Activated naive CD4-positive, alpha-beta T cell treated with anti-CD3 and anti-CD28 coated beads, Interleukin-2, amount 50 U/mL, for 72 hours (primary cell): ENCODE measurements at regions not wholly inside any gene's neighbourhood (a gene's known extent, or its start where the extent isn't known, plus 50 kb on each side); places are given as distances from the start of the nearest gene placed in this dataset.
"Not testable (repeated sequence)": the region's sequence is repeated elsewhere in the genome, so short reads cannot be mapped to it uniquely, and the experiment has no call there.

Source experiments
- ATAC-seq, 2 donors: fragments of 150-1000 bp; cut with Tn5 transposase; 2 replicates each; pipeline ENCODE4 v1.10.0; 2021; ENCODE audit warnings: mild to moderate bottlenecking in 2 of 2, moderate library complexity in 2 of 2
- DNase-seq, 2 donors: peaks; one replicate each; pipeline ENCODE4 v3.0.0; 2021 to 2022; ENCODE audit warnings: low spot score in 2 of 2
- H3K27ac Mint-ChIP-seq, 2 donors: one replicate each; pipeline ENCODE4 v1.8.0; 2022; ENCODE audit warnings: mild to moderate bottlenecking in 2 of 2, mixed read lengths in 2 of 2
- H3K36me3 Mint-ChIP-seq, 2 donors: one replicate each; pipeline ENCODE4 v1.8.0; 2022; ENCODE audit warnings: mixed read lengths in 2 of 2
- H3K9me3 Mint-ChIP-seq, 2 donors: one replicate each; pipeline ENCODE4 v1.8.0; 2022; ENCODE audit warnings: mixed read lengths in 2 of 2

GRCh38 chr6:79403563-79403962 is 133.7 kb downstream of the LCA5 start:
- no peak for DNase-seq
- peak overlapping the region in 1 of 2 donors; percentile 32 for H3K27ac Mint-ChIP-seq
- no peak for ATAC-seq
- no peaks in the 10 kb centered on the region for H3K9me3 Mint-ChIP-seq
- H3K36me3 Mint-ChIP-seq, result no peaks in the 10 kb centered on the region

- Mint-ChIP-seq H3K9me3 (peaks cover 0 to 3% of the 10 kb centered on the region in 2 donors), H3K27ac (no peak overlapping the region), H3K36me3 (no peaks in the 10 kb centered on the region)
- ATAC-seq, result no peak
- no peak for DNase-seq
Measured at GRCh38 chr6:79403086-79403485, 134.1 kb downstream of the LCA5 start.

GRCh38 chr6:79399499-79399898 is 137.7 kb downstream of the LCA5 start:
- Mint-ChIP-seq H3K36me3 (no peaks in the 10 kb centered on the region), H3K27ac (no peak overlapping the region), H3K9me3 (peaks cover 0 to 3% of the 10 kb centered on the region in 2 donors)
- DNase-seq, result no peak
- no peak for ATAC-seq

GRCh38 chr6:79398617-79399016 is 138.6 kb downstream of the LCA5 start:
- not testable (repeated sequence) for H3K27ac Mint-ChIP-seq, H3K36me3 Mint-ChIP-seq, ATAC-seq, DNase-seq, H3K9me3 Mint-ChIP-seq

- no peak overlapping the region for H3K27ac Mint-ChIP-seq
- ATAC-seq (no peak), DNase-seq (no peak)
- peaks cover 3 to 18% of the 10 kb centered on the region in 2 donors for H3K9me3 Mint-ChIP-seq
- no peaks in the 10 kb centered on the region for H3K36me3 Mint-ChIP-seq
Measured at GRCh38 chr6:79396625-79397024, 140.6 kb downstream of the LCA5 start.

GRCh38 chr6:79394690-79395089 is 142.5 kb downstream of the LCA5 start:
- Mint-ChIP-seq H3K36me3 (no peaks in the 10 kb centered on the region), H3K27ac (no peak overlapping the region), H3K9me3 (peaks cover 3 to 18% of the 10 kb centered on the region in 2 donors)
- DNase-seq (no peak), ATAC-seq (no peak)

GRCh38 chr6:79392094-79392493 is 145.1 kb downstream of the LCA5 start:
- ATAC-seq (no peak), DNase-seq (no peak)
- Mint-ChIP-seq H3K27ac (no peak overlapping the region), H3K9me3 (peaks cover 0 to 25% of the 10 kb centered on the region in 2 donors), H3K36me3 (peaks cover 0 to 7% of the 10 kb centered on the region in 2 donors)

GRCh38 chr6:79391480-79391879 is 145.8 kb downstream of the LCA5 start:
- Mint-ChIP-seq H3K27ac (no peak overlapping the region), H3K9me3 (peaks cover 0 to 29% of the 10 kb centered on the region in 2 donors), H3K36me3 (peaks cover 0 to 7% of the 10 kb centered on the region in 2 donors)
- ATAC-seq, result no peak
- no peak for DNase-seq

- peaks cover 0 to 11% of the 10 kb centered on the region in 2 donors for H3K9me3 Mint-ChIP-seq
- DNase-seq (no peak), ATAC-seq (no peak)
- no peak overlapping the region for H3K27ac Mint-ChIP-seq
- peaks cover 0 to 7% of the 10 kb centered on the region in 2 donors for H3K36me3 Mint-ChIP-seq
Measured at GRCh38 chr6:79385893-79386292, 151.3 kb downstream of the LCA5 start.

GRCh38 chr6:79385333-79385732 is 150.9 kb upstream of the HMGN3 start:
- DNase-seq, result no peak
- H3K9me3 Mint-ChIP-seq, result peaks cover 0 to 11% of the 10 kb centered on the region in 2 donors
- peaks cover 0 to 7% of the 10 kb centered on the region in 2 donors for H3K36me3 Mint-ChIP-seq
- H3K27ac Mint-ChIP-seq, result no peak overlapping the region
- no peak for ATAC-seq

- DNase-seq (no peak), ATAC-seq (no peak)
- Mint-ChIP-seq H3K36me3 (peaks cover 0 to 7% of the 10 kb centered on the region in 2 donors), H3K9me3 (peaks cover 0 to 11% of the 10 kb centered on the region in 2 donors), H3K27ac (no peak overlapping the region)
Measured at GRCh38 chr6:79384845-79385244, 150.4 kb upstream of the HMGN3 start.

GRCh38 chr6:79378957-79379356 is 144.5 kb upstream of the HMGN3 start:
- no peaks in the 10 kb centered on the region for H3K36me3 Mint-ChIP-seq
- H3K27ac Mint-ChIP-seq, result no peak overlapping the region
- no peak for ATAC-seq
- no peak for DNase-seq
- H3K9me3 Mint-ChIP-seq, result no peaks in the 10 kb centered on the region

- DNase-seq, result no peak
Measured at GRCh38 chr6:79377888-79378348, 143.4 kb upstream of the HMGN3 start.

GRCh38 chr6:79377047-79377446 is 142.6 kb upstream of the HMGN3 start:
- no peak for ATAC-seq
- Mint-ChIP-seq H3K27ac (no peak overlapping the region), H3K9me3 (no peaks in the 10 kb centered on the region), H3K36me3 (no peaks in the 10 kb centered on the region)
- DNase-seq, result no peak

More at GRCh38 chr6:79377888-79378348, 143.4 kb upstream of the HMGN3 start:
- no peaks in the 10 kb centered on the region for H3K36me3 Mint-ChIP-seq
- no peaks in the 10 kb centered on the region for H3K9me3 Mint-ChIP-seq
- no peak overlapping the region for H3K27ac Mint-ChIP-seq
- ATAC-seq, result no peak

- DNase-seq (no peak), ATAC-seq (no peak)
- H3K9me3 Mint-ChIP-seq, result peaks cover 0 to under 1% of the 10 kb centered on the region in 2 donors
- H3K36me3 Mint-ChIP-seq, result peaks cover 0 to under 1% of the 10 kb centered on the region in 2 donors
- peak overlapping the region in 1 of 2 donors; percentile 19 for H3K27ac Mint-ChIP-seq
Measured at GRCh38 chr6:79375635-79376337, 141.3 kb upstream of the HMGN3 start.

- DNase-seq (no peak), ATAC-seq (no peak)
- peaks cover 5 to 7% of the 10 kb centered on the region in 2 donors for H3K9me3 Mint-ChIP-seq
- H3K36me3 Mint-ChIP-seq, result peaks cover 4 to 10% of the 10 kb centered on the region in 2 donors
- no peak overlapping the region for H3K27ac Mint-ChIP-seq
Measured at GRCh38 chr6:79374308-79374707, 139.8 kb upstream of the HMGN3 start.

- no peak overlapping the region for H3K27ac Mint-ChIP-seq
- DNase-seq (no peak), ATAC-seq (no peak)
- H3K9me3 Mint-ChIP-seq, result peaks cover 7% of the 10 kb centered on the region in 2 donors
- H3K36me3 Mint-ChIP-seq, result peaks cover 4 to 10% of the 10 kb centered on the region in 2 donors
Measured at GRCh38 chr6:79373880-79374279, 139.4 kb upstream of the HMGN3 start.

- Mint-ChIP-seq H3K27ac (no peak overlapping the region), H3K9me3 (peaks cover 7 to 12% of the 10 kb centered on the region in 2 donors), H3K36me3 (peaks cover 4 to 10% of the 10 kb centered on the region in 2 donors)
- no peak for ATAC-seq
- DNase-seq, result no peak
Measured at GRCh38 chr6:79373246-79373645, 138.8 kb upstream of the HMGN3 start.
